Epithelial cell of esophagus (primary cell): ENCODE measurements at regions not wholly inside any gene's neighbourhood (a gene's known extent, or its start where the extent isn't known, plus 50 kb on each side); places are given as distances from the start of the nearest gene placed in this dataset.
"Not testable (repeated sequence)": the region's sequence is repeated elsewhere in the genome, so short reads cannot be mapped to it uniquely, and the experiment has no call there.

Experiments used
- DNase-seq: peaks from one replicate; pipeline ENCODE4 v3.0.0; 2010; ENCODE audit warnings: low read depth
- H3K4me3 ChIP-seq: 2 replicates; pipeline ENCODE4 v1.5.1; 2011; ENCODE audit warnings: mild to moderate bottlenecking, low read length, control low read depth
- TF ChIP-seq, protein P1 (sequence below): IDR thresholded peaks from 2 replicates; pipeline ENCODE4 v1.5.1; 2011; ENCODE audit warnings: low read depth, mild to moderate bottlenecking, low read length, control low read depth, inconsistent platforms; ENCODE audit not compliant: insufficient read depth; ENCODE audit errors: missing control alignments

DNA sequence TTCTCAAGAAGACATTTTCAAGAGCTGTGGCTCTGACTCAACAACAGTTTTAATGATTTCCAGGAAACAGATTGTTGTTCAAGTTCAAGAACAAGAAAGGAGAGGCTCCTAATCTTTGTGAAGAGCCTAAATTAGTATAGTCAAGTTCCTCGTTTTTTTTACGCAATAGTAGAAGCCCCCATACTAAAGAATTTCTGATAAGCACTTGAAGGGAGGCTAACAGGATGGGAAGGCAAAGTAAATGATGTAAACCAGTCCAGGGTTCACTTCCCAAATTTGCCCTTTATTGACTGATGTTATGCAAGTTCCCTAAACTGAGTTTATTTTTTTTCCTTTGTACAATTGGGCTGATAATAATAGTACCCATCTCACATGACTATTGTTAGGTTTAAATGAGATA, 178.2 kb downstream of the RTL9 start:
- TF ChIP-seq, protein P1, sequence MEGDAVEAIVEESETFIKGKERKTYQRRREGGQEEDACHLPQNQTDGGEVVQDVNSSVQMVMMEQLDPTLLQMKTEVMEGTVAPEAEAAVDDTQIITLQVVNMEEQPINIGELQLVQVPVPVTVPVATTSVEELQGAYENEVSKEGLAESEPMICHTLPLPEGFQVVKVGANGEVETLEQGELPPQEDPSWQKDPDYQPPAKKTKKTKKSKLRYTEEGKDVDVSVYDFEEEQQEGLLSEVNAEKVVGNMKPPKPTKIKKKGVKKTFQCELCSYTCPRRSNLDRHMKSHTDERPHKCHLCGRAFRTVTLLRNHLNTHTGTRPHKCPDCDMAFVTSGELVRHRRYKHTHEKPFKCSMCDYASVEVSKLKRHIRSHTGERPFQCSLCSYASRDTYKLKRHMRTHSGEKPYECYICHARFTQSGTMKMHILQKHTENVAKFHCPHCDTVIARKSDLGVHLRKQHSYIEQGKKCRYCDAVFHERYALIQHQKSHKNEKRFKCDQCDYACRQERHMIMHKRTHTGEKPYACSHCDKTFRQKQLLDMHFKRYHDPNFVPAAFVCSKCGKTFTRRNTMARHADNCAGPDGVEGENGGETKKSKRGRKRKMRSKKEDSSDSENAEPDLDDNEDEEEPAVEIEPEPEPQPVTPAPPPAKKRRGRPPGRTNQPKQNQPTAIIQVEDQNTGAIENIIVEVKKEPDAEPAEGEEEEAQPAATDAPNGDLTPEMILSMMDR = no peak

DNA sequence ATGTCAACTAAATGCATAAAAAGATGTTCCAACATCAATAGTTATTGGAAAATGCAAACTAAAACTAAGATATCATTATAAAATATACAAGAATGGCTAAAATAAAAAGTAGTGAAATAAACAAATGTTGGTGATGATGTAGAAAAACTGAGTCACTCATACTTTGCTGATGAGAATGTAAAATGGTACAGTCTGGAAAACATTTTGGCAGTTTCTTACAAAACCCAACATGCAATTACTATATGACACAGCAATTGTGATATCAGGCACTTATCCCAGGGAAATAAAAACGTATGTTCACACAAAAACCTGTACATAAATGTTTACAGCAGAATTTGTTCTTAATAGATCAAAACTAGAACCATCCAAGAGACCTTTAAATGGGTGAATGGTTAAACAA, 182.6 kb downstream of the RTL9 start:
- no peak for DNase-seq
- TF ChIP-seq, protein P1 = no peak
- no peak overlapping the region for H3K4me3 ChIP-seq

More for the DNA sequence above, 178.2 kb downstream of the RTL9 start:
- H3K4me3 ChIP-seq = no peak overlapping the region
- DNase-seq = no peak

DNA sequence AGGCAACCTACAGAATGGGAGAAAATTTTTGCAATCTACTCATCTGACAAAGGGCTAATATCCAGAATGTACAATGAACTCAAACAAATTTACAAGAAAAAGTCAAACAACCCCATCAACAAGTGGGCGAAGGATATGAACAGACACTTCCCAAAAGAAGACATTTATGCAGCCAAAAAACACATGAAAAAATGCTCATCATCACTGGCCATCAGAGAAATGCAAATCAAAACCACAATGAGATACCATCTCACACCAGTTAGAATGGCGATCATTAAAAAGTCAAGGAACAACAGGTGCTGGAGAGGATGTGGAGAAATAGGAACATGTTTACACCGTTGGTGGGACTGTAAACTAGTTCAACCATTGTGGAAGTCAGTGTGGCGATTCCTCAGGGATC, 192.2 kb downstream of the RTL9 start:
- DNase-seq, H3K4me3 ChIP-seq: not testable (repeated sequence)

DNA sequence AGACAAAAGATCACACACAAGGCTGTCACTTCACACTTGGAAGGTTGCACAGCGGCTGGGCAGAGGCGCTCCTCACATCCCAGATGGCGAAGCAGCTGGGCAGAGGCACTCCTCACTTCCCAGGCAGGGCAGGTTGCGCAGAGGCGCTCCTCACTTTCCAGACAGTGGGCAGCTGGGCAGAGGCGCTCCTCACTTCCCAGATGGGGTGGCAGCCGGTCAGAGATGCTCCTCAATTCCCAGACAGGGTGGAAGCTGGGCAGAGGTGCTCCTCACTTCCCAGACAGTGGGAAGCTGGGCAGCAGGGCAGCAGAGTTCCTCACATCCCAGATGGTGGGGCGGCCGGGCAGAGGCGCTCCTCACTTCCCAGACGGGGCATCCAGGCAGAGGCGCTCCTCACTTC, 199.2 kb downstream of the RTL9 start:
- H3K4me3 ChIP-seq = no peak overlapping the region
- TF ChIP-seq, protein P1 = no peak
- no peak for DNase-seq

DNA sequence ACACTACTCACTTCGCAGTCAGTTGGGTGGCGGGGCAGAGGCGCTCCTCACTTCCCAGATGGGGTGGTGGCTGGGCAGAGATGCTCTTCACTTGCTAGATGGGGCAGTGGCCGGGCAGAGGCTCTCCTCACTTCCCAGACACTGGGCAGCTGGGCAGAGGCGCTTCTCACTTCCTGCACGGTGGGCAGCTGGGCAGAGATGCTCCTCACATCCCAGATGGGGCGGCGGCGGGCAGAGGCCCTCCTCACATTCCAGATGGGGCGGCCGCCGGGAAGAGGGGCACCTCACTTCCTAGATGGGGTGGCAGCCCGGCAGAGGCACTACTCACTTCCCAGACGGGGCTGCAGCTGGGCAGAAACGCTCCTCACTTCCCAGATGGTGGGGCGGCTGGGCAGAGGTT, 199.8 kb downstream of the RTL9 start:
- TF ChIP-seq, protein P1 = no peak
- DNase-seq = no peak
- H3K4me3 ChIP-seq = no peak overlapping the region

DNA sequence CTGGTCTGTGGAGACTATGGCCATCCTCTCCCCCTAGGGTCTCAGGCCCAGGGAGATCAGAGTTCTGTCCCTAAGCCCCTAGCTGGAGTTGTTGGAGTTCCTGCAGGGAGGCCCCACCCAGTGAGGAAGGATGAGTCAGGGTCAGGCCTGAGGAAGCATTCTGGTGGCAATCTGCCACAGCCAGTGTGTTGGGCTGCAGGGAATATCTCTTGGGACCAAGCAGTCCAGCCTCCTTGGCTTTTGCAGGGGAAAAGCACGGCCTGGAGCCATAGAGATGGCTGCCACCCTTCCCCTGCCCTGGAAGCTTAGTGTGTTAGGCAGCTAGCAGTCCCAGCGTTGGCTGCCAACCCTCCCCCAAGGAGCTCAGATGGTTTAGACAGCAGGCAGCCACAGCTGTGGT, 202.4 kb downstream of the RTL9 start:
- DNase-seq = no peak
- TF ChIP-seq, protein P1 = no peak

DNA sequence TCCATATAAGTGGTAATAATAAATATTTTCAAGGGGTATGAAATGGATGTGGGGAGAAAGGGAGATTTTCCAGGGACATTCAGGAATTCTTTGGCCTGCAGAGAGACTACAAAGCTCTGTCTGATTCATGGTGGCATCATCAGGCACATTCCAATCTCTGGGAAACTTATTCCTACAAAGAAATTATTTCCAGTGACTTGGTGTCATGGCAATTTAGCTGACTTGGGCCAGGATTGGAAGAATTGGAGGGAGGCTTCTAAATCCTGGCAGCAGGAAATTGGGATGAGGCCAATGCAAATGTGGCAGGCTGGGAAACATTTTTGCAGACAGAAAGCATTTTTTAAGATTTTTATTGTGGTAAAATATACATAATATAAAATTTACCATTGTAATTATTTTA, 204.6 kb downstream of the RTL9 start:
- no peak overlapping the region for H3K4me3 ChIP-seq
- DNase-seq = no peak
- TF ChIP-seq, protein P1 = no peak

More for the DNA sequence above, 202.4 kb downstream of the RTL9 start:
- no peak overlapping the region for H3K4me3 ChIP-seq

DNA sequence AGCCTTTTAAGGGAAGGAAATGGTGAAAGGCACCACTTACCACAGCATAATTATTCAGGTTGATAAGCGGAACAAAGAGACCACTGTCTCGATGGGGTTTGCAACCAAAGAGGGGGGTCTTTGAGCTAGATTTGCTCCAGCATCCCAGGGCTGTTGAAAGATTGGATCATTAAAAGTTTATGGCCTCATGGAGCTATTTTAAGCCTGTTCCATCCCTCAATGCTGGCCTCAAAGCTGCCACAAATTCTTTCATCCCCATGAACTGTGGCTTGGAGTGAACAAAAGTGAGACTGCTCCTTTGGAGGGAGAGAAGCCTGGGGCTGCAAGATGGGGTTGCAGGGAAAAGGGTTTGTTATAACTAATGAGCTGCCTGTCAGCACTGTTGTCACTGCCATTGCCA, 209.8 kb downstream of the RTL9 start:
- H3K4me3 ChIP-seq = no peak overlapping the region
- TF ChIP-seq, protein P1 = no peak
- DNase-seq = no peak
